GM12878 (cell line): ENCODE measurements at regions not wholly inside any gene's neighbourhood (a gene's known extent, or its start where the extent isn't known, plus 50 kb on each side); places are given as distances from the start of the nearest gene placed in this dataset.

Experiments used
- ATAC-seq: fragments of 200-7000 bp; cut with Tn5 transposase; 3 replicates; pipeline ENCODE4 v1.9.1; 2020; ENCODE audit warnings: mild to moderate bottlenecking, moderate library complexity
- BruUV-seq: library from RNA; stranded (reverse); fragments of 400-500 nt; replicated peaks from 2 replicates; lab custom pipeline; 2021; lab: Mats Ljungman, UMichigan
- CTCF ChIA-PET: fragments of 300-600 bp; sonication (Branson Sonifier 250); formaldehyde crosslinking; extraction: SDS; loops from one replicate; lab custom pipeline; 2021; ENCODE audit warnings: inconsistent platforms; lab: Yijun Ruan, JAX
- POLR2A ChIA-PET: fragments of 350-600 bp; formaldehyde crosslinking; extraction: SDS; loops from one replicate; lab custom pipeline; 2021; ENCODE audit warnings: inconsistent platforms; lab: Charles Lee
- RAD21 ChIA-PET: fragments of 300-600 bp; sonication (Branson Sonifier 250); formaldehyde crosslinking; loops from one replicate; lab custom pipeline; 2023; ENCODE audit warnings: antibody characterized with exemption; ENCODE audit not compliant: unreplicated experiment; lab: Charles Lee
- SMC1A ChIA-PET: fragments of 300-600 bp; sonication (Branson Sonifier 250); formaldehyde crosslinking; loops from one replicate; lab custom pipeline; 2023; ENCODE audit not compliant: unreplicated experiment, uncharacterized antibody; lab: Charles Lee
- DNase-seq: peaks from one replicate; pipeline ENCODE4 v3.0.0-alpha.2; 2011; ENCODE audit warnings: low read depth, low spot score
- FAIRE-seq: peaks from 3 replicates; lab custom pipeline; 2011; peaks lifted over from hg19 to GRCh38; lab: Jason Lieb, UNC
- H2AFZ ChIP-seq: 2 replicates; pipeline ENCODE4 v1.6.0; 2011; ENCODE audit warnings: low read depth, low read length, control low read depth; ENCODE audit not compliant: control insufficient read depth
- H3K27ac ChIP-seq: 2 replicates; pipeline ENCODE4 v1.5.1; 2011; ENCODE audit warnings: control low read depth; ENCODE audit not compliant: control insufficient read depth, insufficient read depth
- H3K27me3 ChIP-seq, 2 experiments: replicated peaks in 1 of 2; 2 replicates each; pipeline versions ENCODE4 v1.6.0 to v1.6.1; 2011; ENCODE audit warnings: low read length in 1 of 2; ENCODE audit not compliant: control insufficient read depth in 2 of 2, insufficient read depth in 2 of 2
- H3K36me3 ChIP-seq, 2 experiments: 2 replicates each; pipeline ENCODE4 v1.5.1; 2011; ENCODE audit warnings: low read length in 1 of 2; ENCODE audit not compliant: control insufficient read depth in 2 of 2, insufficient read depth in 2 of 2
- H3K4me1 ChIP-seq: 2 replicates; pipeline ENCODE4 v1.6.1; 2011; ENCODE audit warnings: mild to moderate bottlenecking, low read length, moderate library complexity, mixed read lengths; ENCODE audit not compliant: control insufficient read depth, insufficient read depth
- H3K4me2 ChIP-seq: 2 replicates; pipeline ENCODE4 v1.6.0; 2011; ENCODE audit warnings: control low read depth; ENCODE audit not compliant: control insufficient read depth, insufficient read depth
- H3K4me3 ChIP-seq: fragments of 200-600 bp; sonication (generic); 2 replicates; pipeline ENCODE4 v1.5.1; 2016
- H3K79me2 ChIP-seq: 2 replicates; pipeline ENCODE4 v1.6.0; 2011; ENCODE audit warnings: low read length; ENCODE audit not compliant: control insufficient read depth, insufficient read depth
- H3K9ac ChIP-seq: 2 replicates; pipeline ENCODE4 v1.8.0; 2011; ENCODE audit warnings: low read length, control low read depth, mixed read lengths; ENCODE audit not compliant: control insufficient read depth, insufficient read depth
- H3K9me3 ChIP-seq: replicated peaks from 3 replicates; pipeline ENCODE4 v1.5.1; 2011; ENCODE audit warnings: mild to moderate bottlenecking, low read length; ENCODE audit not compliant: control insufficient read depth, insufficient read depth
- H4K20me1 ChIP-seq: 2 replicates; pipeline ENCODE4 v1.6.0; 2011; ENCODE audit not compliant: control insufficient read depth, insufficient read depth
- CEBPB ChIP-seq, 2 experiments: fragments of 150-350 bp in 1 of 2; IDR thresholded peaks; 2 replicates each; pipeline ENCODE4 v1.6.1; 2012 to 2014; ENCODE audit warnings: low read depth in 2 of 2, low read length in 2 of 2, borderline replicate concordance in 1 of 2, inconsistent platforms in 1 of 2
- CHD1 ChIP-seq: IDR thresholded peaks from 2 replicates; pipeline ENCODE4 v1.6.1; 2012; ENCODE audit warnings: low read depth, low read length, improper control_type of control experiment
- FOS ChIP-seq: IDR thresholded peaks from 3 replicates; pipeline ENCODE4 v1.6.1; 2011; ENCODE audit warnings: borderline replicate concordance; ENCODE audit not compliant: insufficient read length; ENCODE audit errors: extremely low read depth
- IKZF1 ChIP-seq: fragments of 450-650 bp; conservative IDR thresholded peaks from 2 replicates; pipeline ENCODE4 v1.6.1; 2017; ENCODE audit warnings: antibody characterized with exemption, mild to moderate bottlenecking
- KAT2A ChIP-seq: conservative IDR thresholded peaks from 2 replicates; pipeline ENCODE4 v1.6.1; 2011; ENCODE audit warnings: low read depth, low read length; ENCODE audit not compliant: control insufficient read depth
- MTA3 ChIP-seq: IDR thresholded peaks from 2 replicates; pipeline ENCODE4 v1.6.1; 2012; ENCODE audit warnings: low read length, inconsistent platforms, borderline replicate concordance
- NFYA ChIP-seq: IDR thresholded peaks from 2 replicates; pipeline ENCODE4 v1.6.1; 2011; ENCODE audit warnings: low read depth, mild to moderate bottlenecking, low read length, improper control_type of control experiment, borderline replicate concordance
- POLR2A ChIP-seq: IDR thresholded peaks from 2 replicates; pipeline ENCODE4 v1.6.1; 2011; ENCODE audit warnings: low read depth, mild to moderate bottlenecking, low read length
- WRNIP1 ChIP-seq: IDR thresholded peaks from 2 replicates; pipeline ENCODE4 v1.6.1; 2011; ENCODE audit warnings: low read depth, low read length, improper control_type of control experiment, borderline replicate concordance
- WGBS: methylation state at CpG from one replicate; pipeline ENCODE4 v1.1.6; 2016; ENCODE audit warnings: low lambda C conversion rate; ENCODE audit not compliant: insufficient replicate concordance, insufficient coverage; ENCODE audit errors: missing lambda C conversion rate; 5-methylcytosine and 5-hydroxymethylcytosine counted together
- in situ Hi-C: fragments of 300-500 bp; cut with MboI; formaldehyde crosslinking; loops from 9 replicates; pipeline ENCODE4 v1.14.3; 2018; ENCODE audit warnings: mixed read lengths
- intact Hi-C: fragments of 100-400 bp; cut with micrococcal nuclease; formaldehyde crosslinking; loops from one replicate; pipeline ENCODE4 v1.14.2; 2022; ENCODE audit not compliant: unreplicated experiment
- TF ChIP-seq, protein P1 (sequence below): IDR thresholded peaks from 2 replicates; pipeline ENCODE4 v1.6.1; 2011; ENCODE audit warnings: mild to moderate bottlenecking, low read depth, low read length, moderate library complexity; ENCODE audit not compliant: insufficient replicate concordance
- TF ChIP-seq, protein P2 (sequence below): fragments of 450-650 bp; IDR thresholded peaks from 2 replicates; pipeline ENCODE4 v1.6.1; 2016; ENCODE audit warnings: mild to moderate bottlenecking, moderate library complexity, borderline replicate concordance
- TF ChIP-seq, protein P3 (sequence below): fragments of 450-650 bp; IDR thresholded peaks from 2 replicates; pipeline ENCODE4 v1.6.1; 2016; ENCODE audit warnings: mild to moderate bottlenecking

DNA sequence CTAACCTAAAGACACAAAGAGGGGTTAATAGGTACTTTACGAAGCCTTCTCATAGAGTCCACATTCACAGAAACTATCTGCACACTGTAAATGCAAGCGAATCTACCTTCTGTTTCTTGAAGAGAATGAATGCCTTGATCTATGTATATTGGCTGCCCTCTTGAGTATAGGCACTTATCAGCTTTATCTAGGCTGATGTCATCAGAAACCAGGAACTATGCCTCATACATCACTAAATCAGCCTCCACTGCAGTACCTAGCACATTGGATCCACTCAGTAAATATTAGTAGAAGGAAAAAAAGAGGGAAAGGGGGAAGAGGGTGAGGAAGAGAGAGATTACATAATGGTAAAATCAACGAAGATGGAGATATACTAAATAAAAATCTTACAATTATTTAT, 477.1 kb downstream of the CAAP1 start:
- intact Hi-C loops (no loop called here), in situ Hi-C loops (no loop called here)
- no peaks in the 10 kb centered on the region for H3K36me3 ChIP-seq
- no peak overlapping the region for H3K9ac ChIP-seq
- no peaks in the 10 kb centered on the region for H3K4me1 ChIP-seq
- H3K4me3 ChIP-seq: no peak overlapping the region
- SMC1A ChIA-PET: no interaction called here
- no peaks in the 10 kb centered on the region for H3K9me3 ChIP-seq
- H3K4me2 ChIP-seq: no peak overlapping the region
- H3K27ac ChIP-seq: no peak overlapping the region
- CTCF ChIA-PET: no interaction called here
- FAIRE-seq: no peak
- no peaks in the 10 kb centered on the region for H3K79me2 ChIP-seq
- H3K27me3 ChIP-seq: no peaks in the 10 kb centered on the region
- POLR2A ChIA-PET: no interaction called here
- 16% methylated on average over 3 of the region's 3 CpGs for WGBS
- RAD21 ChIA-PET: no interaction called here
- no peaks in the 10 kb centered on the region for H4K20me1 ChIP-seq
- BruUV-seq: no TSS peak
- DNase-seq: no peak
- TF ChIP-seq WRNIP1 (no peak), KAT2A (no peak), CHD1 (no peak), IKZF1 (no peak), POLR2A (no peak), NFYA (no peak), FOS (no peak), MTA3 (no peak), CEBPB (IDR thresholded peaks at IDR 0.05; ENCODE audit: borderline replicate concordance in 1 of 2, low read depth in 2 of 2, low read length in 2 of 2) (no peak)
- TF ChIP-seq, protein P1, sequence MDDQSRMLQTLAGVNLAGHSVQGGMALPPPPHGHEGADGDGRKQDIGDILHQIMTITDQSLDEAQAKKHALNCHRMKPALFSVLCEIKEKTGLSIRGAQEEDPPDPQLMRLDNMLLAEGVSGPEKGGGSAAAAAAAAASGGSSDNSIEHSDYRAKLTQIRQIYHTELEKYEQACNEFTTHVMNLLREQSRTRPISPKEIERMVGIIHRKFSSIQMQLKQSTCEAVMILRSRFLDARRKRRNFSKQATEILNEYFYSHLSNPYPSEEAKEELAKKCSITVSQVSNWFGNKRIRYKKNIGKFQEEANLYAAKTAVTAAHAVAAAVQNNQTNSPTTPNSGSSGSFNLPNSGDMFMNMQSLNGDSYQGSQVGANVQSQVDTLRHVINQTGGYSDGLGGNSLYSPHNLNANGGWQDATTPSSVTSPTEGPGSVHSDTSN: no peak
- TF ChIP-seq, protein P2, sequence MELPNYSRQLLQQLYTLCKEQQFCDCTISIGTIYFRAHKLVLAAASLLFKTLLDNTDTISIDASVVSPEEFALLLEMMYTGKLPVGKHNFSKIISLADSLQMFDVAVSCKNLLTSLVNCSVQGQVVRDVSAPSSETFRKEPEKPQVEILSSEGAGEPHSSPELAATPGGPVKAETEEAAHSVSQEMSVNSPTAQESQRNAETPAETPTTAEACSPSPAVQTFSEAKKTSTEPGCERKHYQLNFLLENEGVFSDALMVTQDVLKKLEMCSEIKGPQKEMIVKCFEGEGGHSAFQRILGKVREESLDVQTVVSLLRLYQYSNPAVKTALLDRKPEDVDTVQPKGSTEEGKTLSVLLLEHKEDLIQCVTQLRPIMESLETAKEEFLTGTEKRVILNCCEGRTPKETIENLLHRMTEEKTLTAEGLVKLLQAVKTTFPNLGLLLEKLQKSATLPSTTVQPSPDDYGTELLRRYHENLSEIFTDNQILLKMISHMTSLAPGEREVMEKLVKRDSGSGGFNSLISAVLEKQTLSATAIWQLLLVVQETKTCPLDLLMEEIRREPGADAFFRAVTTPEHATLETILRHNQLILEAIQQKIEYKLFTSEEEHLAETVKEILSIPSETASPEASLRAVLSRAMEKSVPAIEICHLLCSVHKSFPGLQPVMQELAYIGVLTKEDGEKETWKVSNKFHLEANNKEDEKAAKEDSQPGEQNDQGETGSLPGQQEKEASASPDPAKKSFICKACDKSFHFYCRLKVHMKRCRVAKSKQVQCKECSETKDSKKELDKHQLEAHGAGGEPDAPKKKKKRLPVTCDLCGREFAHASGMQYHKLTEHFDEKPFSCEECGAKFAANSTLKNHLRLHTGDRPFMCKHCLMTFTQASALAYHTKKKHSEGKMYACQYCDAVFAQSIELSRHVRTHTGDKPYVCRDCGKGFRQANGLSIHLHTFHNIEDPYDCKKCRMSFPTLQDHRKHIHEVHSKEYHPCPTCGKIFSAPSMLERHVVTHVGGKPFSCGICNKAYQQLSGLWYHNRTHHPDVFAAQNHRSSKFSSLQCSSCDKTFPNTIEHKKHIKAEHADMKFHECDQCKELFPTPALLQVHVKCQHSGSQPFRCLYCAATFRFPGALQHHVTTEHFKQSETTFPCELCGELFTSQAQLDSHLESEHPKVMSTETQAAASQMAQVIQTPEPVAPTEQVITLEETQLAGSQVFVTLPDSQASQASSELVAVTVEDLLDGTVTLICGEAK: no peak
- TF ChIP-seq, protein P3, sequence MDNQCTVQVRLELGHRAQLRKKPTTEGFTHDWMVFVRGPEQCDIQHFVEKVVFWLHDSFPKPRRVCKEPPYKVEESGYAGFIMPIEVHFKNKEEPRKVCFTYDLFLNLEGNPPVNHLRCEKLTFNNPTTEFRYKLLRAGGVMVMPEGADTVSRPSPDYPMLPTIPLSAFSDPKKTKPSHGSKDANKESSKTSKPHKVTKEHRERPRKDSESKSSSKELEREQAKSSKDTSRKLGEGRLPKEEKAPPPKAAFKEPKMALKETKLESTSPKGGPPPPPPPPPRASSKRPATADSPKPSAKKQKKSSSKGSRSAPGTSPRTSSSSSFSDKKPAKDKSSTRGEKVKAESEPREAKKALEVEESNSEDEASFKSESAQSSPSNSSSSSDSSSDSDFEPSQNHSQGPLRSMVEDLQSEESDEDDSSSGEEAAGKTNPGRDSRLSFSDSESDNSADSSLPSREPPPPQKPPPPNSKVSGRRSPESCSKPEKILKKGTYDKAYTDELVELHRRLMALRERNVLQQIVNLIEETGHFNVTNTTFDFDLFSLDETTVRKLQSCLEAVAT: no peak
- ATAC-seq: no peak
- H2AFZ ChIP-seq: no peak overlapping the region
